IPS-20b (cell line): ENCODE measurements at regions not wholly inside any gene's neighbourhood (a gene's known extent, or its start where the extent isn't known, plus 50 kb on each side); places are given as distances from the start of the nearest gene placed in this dataset.
A peak's percentile ranks its signal among the peaks of the same experiment; 100 is the strongest.

Experiments
- H3K27ac ChIP-seq: one replicate; pipeline ENCODE4 v1.5.1; 2013; ENCODE audit warnings: low read length
- H3K27me3 ChIP-seq: 2 replicates; pipeline ENCODE4 v1.6.1; 2013; ENCODE audit warnings: mild to moderate bottlenecking, low read length, inconsistent platforms; ENCODE audit not compliant: insufficient read depth
- H3K36me3 ChIP-seq: 2 replicates; pipeline ENCODE4 v1.6.1; 2013; ENCODE audit warnings: low read depth, mild to moderate bottlenecking, inconsistent platforms, low read length, moderate library complexity; ENCODE audit not compliant: insufficient read depth
- H3K4me1 ChIP-seq: 2 replicates; pipeline ENCODE4 v1.6.1; 2013; ENCODE audit warnings: mild to moderate bottlenecking, control low read depth, inconsistent platforms, low read length, moderate library complexity; ENCODE audit not compliant: insufficient read depth
- H3K4me3 ChIP-seq: 2 replicates; pipeline ENCODE4 v1.5.1; 2013; ENCODE audit warnings: mild to moderate bottlenecking, low read length, inconsistent platforms
- H3K9ac ChIP-seq: 2 replicates; pipeline ENCODE4 v1.6.1; 2013; ENCODE audit warnings: low read depth, mild to moderate bottlenecking, inconsistent platforms, low read length, moderate library complexity
- H3K9me3 ChIP-seq: 2 replicates; pipeline ENCODE4 v1.6.1; 2013; ENCODE audit warnings: mild to moderate bottlenecking, low read depth, low read length, inconsistent platforms; ENCODE audit not compliant: insufficient read depth

- peaks cover 7% of the 10 kb centered on the region; the same call in 1 of the 2 replicates for H3K4me1 ChIP-seq
- H3K9ac ChIP-seq: no peak overlapping the region
- H3K9me3 ChIP-seq: no peaks in the 10 kb centered on the region
Measured at GRCh38 chr13:79799059-79799867, 318.3 kb downstream of the NDFIP2 start.

GRCh38 chr13:79796136-79796535 lies 315.2 kb downstream of the NDFIP2 start:
- Histone ChIP-seq H3K4me3 (no peak overlapping the region), H3K27ac (no peak overlapping the region), H3K27me3 (no peaks in the 10 kb centered on the region), H3K36me3 (no peaks in the 10 kb centered on the region), H3K4me1 (no peaks in the 10 kb centered on the region; the same call in 1 of the 2 replicates), H3K9ac (no peak overlapping the region), H3K9me3 (no peaks in the 10 kb centered on the region)

More at GRCh38 chr13:79799059-79799867, 318.3 kb downstream of the NDFIP2 start:
- Histone ChIP-seq H3K27me3 (no peaks in the 10 kb centered on the region), H3K27ac (no peak overlapping the region), H3K4me3 (no peak overlapping the region), H3K36me3 (no peaks in the 10 kb centered on the region)

GRCh38 chr13:79794931-79795330 lies 314.0 kb downstream of the NDFIP2 start:
- Histone ChIP-seq H3K9ac (no peak overlapping the region), H3K27ac (no peak overlapping the region), H3K36me3 (no peaks in the 10 kb centered on the region), H3K27me3 (no peaks in the 10 kb centered on the region), H3K4me3 (no peak overlapping the region), H3K4me1 (no peaks in the 10 kb centered on the region; the same call in 1 of the 2 replicates), H3K9me3 (no peaks in the 10 kb centered on the region)

GRCh38 chr13:79792716-79793115 lies 311.8 kb downstream of the NDFIP2 start:
- H3K36me3 ChIP-seq: no peaks in the 10 kb centered on the region
- no peak overlapping the region for H3K27ac ChIP-seq
- H3K27me3 ChIP-seq: no peaks in the 10 kb centered on the region
- peaks cover 7% of the 10 kb centered on the region; the same call in 1 of the 2 replicates for H3K9me3 ChIP-seq
- no peaks in the 10 kb centered on the region for H3K4me1 ChIP-seq
- H3K4me3 ChIP-seq: no peak overlapping the region
- H3K9ac ChIP-seq: no peak overlapping the region

- no peaks in the 10 kb centered on the region for H3K36me3 ChIP-seq
Measured at GRCh38 chr13:79791471-79792042, 310.6 kb downstream of the NDFIP2 start.

GRCh38 chr13:79786176-79786575 lies 305.2 kb downstream of the NDFIP2 start:
- Histone ChIP-seq H3K36me3 (no peaks in the 10 kb centered on the region), H3K9me3 (peaks cover 10% of the 10 kb centered on the region; the same call in 1 of the 2 replicates), H3K27ac (no peak overlapping the region), H3K9ac (no peak overlapping the region), H3K4me1 (peaks cover 18% of the 10 kb centered on the region; the same call in 1 of the 2 replicates), H3K27me3 (no peaks in the 10 kb centered on the region), H3K4me3 (no peak overlapping the region)

More at GRCh38 chr13:79791471-79792042, 310.6 kb downstream of the NDFIP2 start:
- H3K9ac ChIP-seq: no peak overlapping the region
- no peaks in the 10 kb centered on the region for H3K27me3 ChIP-seq
- no peak overlapping the region for H3K4me3 ChIP-seq
- peaks cover 10% of the 10 kb centered on the region; the same call in 1 of the 2 replicates for H3K9me3 ChIP-seq
- H3K4me1 ChIP-seq: no peaks in the 10 kb centered on the region
- no peak overlapping the region for H3K27ac ChIP-seq

GRCh38 chr13:79782541-79783205 lies 301.7 kb downstream of the NDFIP2 start:
- peak overlapping the region; percentile 41 for H3K27ac ChIP-seq
- H3K9me3 ChIP-seq: peaks cover 2% of the 10 kb centered on the region; the same call in 1 of the 2 replicates
- H3K9ac ChIP-seq: peak overlapping the region; percentile 52; the same call in 1 of the 2 replicates
- peak overlapping the region; percentile 30; the same call in 1 of the 2 replicates for H3K4me3 ChIP-seq
- no peaks in the 10 kb centered on the region for H3K36me3 ChIP-seq
- no peaks in the 10 kb centered on the region for H3K27me3 ChIP-seq
- peaks cover 22% of the 10 kb centered on the region; the same call in 1 of the 2 replicates for H3K4me1 ChIP-seq

GRCh38 chr13:79781829-79782540 lies 301.0 kb downstream of the NDFIP2 start:
- H3K9ac ChIP-seq: peak overlapping the region; percentile 50; the same call in 1 of the 2 replicates
- no peaks in the 10 kb centered on the region for H3K36me3 ChIP-seq
- H3K27me3 ChIP-seq: no peaks in the 10 kb centered on the region
- peaks cover 22% of the 10 kb centered on the region; the same call in 1 of the 2 replicates for H3K4me1 ChIP-seq
- peak overlapping the region; percentile 41 for H3K27ac ChIP-seq
- peak overlapping the region; percentile 30; the same call in 1 of the 2 replicates for H3K4me3 ChIP-seq
- H3K9me3 ChIP-seq: no peaks in the 10 kb centered on the region

GRCh38 chr13:79780240-79780639 lies 299.3 kb downstream of the NDFIP2 start:
- peaks cover 31% of the 10 kb centered on the region; the same call in 1 of the 2 replicates for H3K4me1 ChIP-seq
- H3K4me3 ChIP-seq: no peak overlapping the region
- H3K36me3 ChIP-seq: no peaks in the 10 kb centered on the region
- no peak overlapping the region for H3K9ac ChIP-seq
- no peaks in the 10 kb centered on the region for H3K9me3 ChIP-seq
- H3K27ac ChIP-seq: no peak overlapping the region
- no peaks in the 10 kb centered on the region for H3K27me3 ChIP-seq

GRCh38 chr13:79779761-79780160 lies 298.8 kb downstream of the NDFIP2 start:
- no peak overlapping the region for H3K27ac ChIP-seq

More at GRCh38 chr13:79779761-79780160, 298.8 kb downstream of the NDFIP2 start:
- no peak overlapping the region for H3K9ac ChIP-seq
- H3K4me1 ChIP-seq: peaks cover 31% of the 10 kb centered on the region; the same call in 1 of the 2 replicates
- no peaks in the 10 kb centered on the region for H3K27me3 ChIP-seq
- H3K4me3 ChIP-seq: no peak overlapping the region
- no peaks in the 10 kb centered on the region for H3K9me3 ChIP-seq
- H3K36me3 ChIP-seq: no peaks in the 10 kb centered on the region
